ENCODE measurements at regions not wholly inside any gene's neighbourhood (a gene's known extent, or its start where the extent isn't known, plus 50 kb on each side); places are given as distances from the start of the nearest gene placed in this dataset.

- Histone ChIP-seq H3K9me3 (ENCODE audit: control insufficient read depth in 2 of 2, low read length in 2 of 2) (no peaks in the 10 kb centered on the region), H3K4me3 (ENCODE audit: low read length in 2 of 2) (no peak overlapping the region), H3K4me1 (ENCODE audit: control insufficient read depth, insufficient read depth, low read length) (no peaks in the 10 kb centered on the region), H3K36me3 (ENCODE audit: control insufficient read depth in 2 of 2, insufficient read depth in 2 of 2, low read length in 2 of 2) (no peaks in the 10 kb centered on the region), H3K27ac (ENCODE audit: low read length) (no peak overlapping the region), H3K27me3 (ENCODE audit: control insufficient read depth in 1 of 2, insufficient read depth in 2 of 2, low read length in 2 of 2) (no peaks in the 10 kb centered on the region), H3K9ac (ENCODE audit: low read length in 2 of 2) (no peak overlapping the region)
These were observed 1256.5 kb downstream of the EFNB2 start for GRCh38 chr13:105278943-105279381.

- Histone ChIP-seq H3K27me3 (ENCODE audit: control insufficient read depth in 1 of 2, insufficient read depth in 2 of 2, low read length in 2 of 2) (no peaks in the 10 kb centered on the region), H3K9ac (ENCODE audit: low read length in 2 of 2) (no peak overlapping the region), H3K4me3 (ENCODE audit: low read length in 2 of 2) (no peak overlapping the region), H3K36me3 (ENCODE audit: control insufficient read depth in 2 of 2, insufficient read depth in 2 of 2, low read length in 2 of 2) (no peaks in the 10 kb centered on the region), H3K9me3 (ENCODE audit: control insufficient read depth in 2 of 2, low read length in 2 of 2) (no peaks in the 10 kb centered on the region), H3K4me1 (ENCODE audit: control insufficient read depth, insufficient read depth, low read length) (no peaks in the 10 kb centered on the region), H3K27ac (ENCODE audit: low read length) (no peak overlapping the region)
These were observed 1258.9 kb downstream of the EFNB2 start for GRCh38 chr13:105276571-105276970.

GRCh38 chr13:105273665-105274222, 1261.7 kb downstream of the EFNB2 start:
- Histone ChIP-seq H3K27ac (ENCODE audit: low read length) (no peak overlapping the region), H3K27me3 (ENCODE audit: control insufficient read depth in 1 of 2, insufficient read depth in 2 of 2, low read length in 2 of 2) (no peaks in the 10 kb centered on the region), H3K9ac (ENCODE audit: low read length in 2 of 2) (no peak overlapping the region), H3K36me3 (ENCODE audit: control insufficient read depth in 2 of 2, insufficient read depth in 2 of 2, low read length in 2 of 2) (no peaks in the 10 kb centered on the region), H3K4me3 (ENCODE audit: low read length in 2 of 2) (no peak overlapping the region), H3K9me3 (ENCODE audit: control insufficient read depth in 2 of 2, low read length in 2 of 2) (no peaks in the 10 kb centered on the region), H3K4me1 (ENCODE audit: control insufficient read depth, insufficient read depth, low read length) (no peaks in the 10 kb centered on the region)

- Histone ChIP-seq H3K27ac (ENCODE audit: low read length) (no peak overlapping the region), H3K27me3 (ENCODE audit: control insufficient read depth in 1 of 2, insufficient read depth in 2 of 2, low read length in 2 of 2) (no peaks in the 10 kb centered on the region), H3K9ac (ENCODE audit: low read length in 2 of 2) (no peak overlapping the region), H3K36me3 (ENCODE audit: control insufficient read depth in 2 of 2, insufficient read depth in 2 of 2, low read length in 2 of 2) (no peaks in the 10 kb centered on the region), H3K4me1 (ENCODE audit: control insufficient read depth, insufficient read depth, low read length) (no peaks in the 10 kb centered on the region), H3K9me3 (ENCODE audit: control insufficient read depth in 2 of 2, low read length in 2 of 2) (no peaks in the 10 kb centered on the region), H3K4me3 (ENCODE audit: low read length in 2 of 2) (no peak overlapping the region)
These were observed 1262.5 kb downstream of the EFNB2 start for GRCh38 chr13:105272660-105273631.

- Histone ChIP-seq H3K4me1 (ENCODE audit: control insufficient read depth, insufficient read depth, low read length) (no peaks in the 10 kb centered on the region), H3K27me3 (ENCODE audit: control insufficient read depth in 1 of 2, insufficient read depth in 2 of 2, low read length in 2 of 2) (no peaks in the 10 kb centered on the region), H3K9ac (ENCODE audit: low read length in 2 of 2) (no peak overlapping the region), H3K9me3 (ENCODE audit: control insufficient read depth in 2 of 2, low read length in 2 of 2) (no peaks in the 10 kb centered on the region), H3K36me3 (ENCODE audit: control insufficient read depth in 2 of 2, insufficient read depth in 2 of 2, low read length in 2 of 2) (no peaks in the 10 kb centered on the region), H3K27ac (ENCODE audit: low read length) (no peak overlapping the region), H3K4me3 (ENCODE audit: low read length in 2 of 2) (no peak overlapping the region)
These were observed 1268.8 kb downstream of the EFNB2 start for GRCh38 chr13:105266615-105267014.

GRCh38 chr13:105262579-105262978, 1272.9 kb downstream of the EFNB2 start:
- Histone ChIP-seq H3K9ac (ENCODE audit: low read length in 2 of 2) (no peak overlapping the region), H3K27ac (ENCODE audit: low read length) (no peak overlapping the region), H3K27me3 (ENCODE audit: control insufficient read depth in 1 of 2, insufficient read depth in 2 of 2, low read length in 2 of 2) (no peaks in the 10 kb centered on the region), H3K4me3 (ENCODE audit: low read length in 2 of 2) (no peak overlapping the region), H3K36me3 (ENCODE audit: control insufficient read depth in 2 of 2, insufficient read depth in 2 of 2, low read length in 2 of 2) (no peaks in the 10 kb centered on the region), H3K4me1 (ENCODE audit: control insufficient read depth, insufficient read depth, low read length) (no peaks in the 10 kb centered on the region), H3K9me3 (ENCODE audit: control insufficient read depth in 2 of 2, low read length in 2 of 2) (no peaks in the 10 kb centered on the region)

GRCh38 chr13:105259426-105259825, 1276.0 kb downstream of the EFNB2 start:
- Histone ChIP-seq H3K36me3 (ENCODE audit: control insufficient read depth in 2 of 2, insufficient read depth in 2 of 2, low read length in 2 of 2) (no peaks in the 10 kb centered on the region), H3K9me3 (ENCODE audit: control insufficient read depth in 2 of 2, low read length in 2 of 2) (no peaks in the 10 kb centered on the region), H3K27me3 (ENCODE audit: control insufficient read depth in 1 of 2, insufficient read depth in 2 of 2, low read length in 2 of 2) (no peaks in the 10 kb centered on the region), H3K4me1 (ENCODE audit: control insufficient read depth, insufficient read depth, low read length) (no peaks in the 10 kb centered on the region), H3K9ac (ENCODE audit: low read length in 2 of 2) (no peak overlapping the region), H3K27ac (ENCODE audit: low read length) (no peak overlapping the region), H3K4me3 (ENCODE audit: low read length in 2 of 2) (no peak overlapping the region)

GRCh38 chr13:105255472-105255871, 1280.0 kb downstream of the EFNB2 start:
- H3K4me1 ChIP-seq (ENCODE audit: control insufficient read depth, insufficient read depth, low read length) = no peaks in the 10 kb centered on the region
- no peak overlapping the region for H3K4me3 ChIP-seq (ENCODE audit: low read length in 2 of 2)
- no peaks in the 10 kb centered on the region for H3K9me3 ChIP-seq (ENCODE audit: control insufficient read depth in 2 of 2, low read length in 2 of 2)
- H3K9ac ChIP-seq (ENCODE audit: low read length in 2 of 2) = no peak overlapping the region
- no peaks in the 10 kb centered on the region for H3K36me3 ChIP-seq (ENCODE audit: control insufficient read depth in 2 of 2, insufficient read depth in 2 of 2, low read length in 2 of 2)
- H3K27ac ChIP-seq (ENCODE audit: low read length) = no peak overlapping the region
- H3K27me3 ChIP-seq (ENCODE audit: control insufficient read depth in 1 of 2, insufficient read depth in 2 of 2, low read length in 2 of 2) = no peaks in the 10 kb centered on the region

GRCh38 chr13:105251293-105251692, 1284.2 kb downstream of the EFNB2 start:
- Histone ChIP-seq H3K4me1 (ENCODE audit: control insufficient read depth, insufficient read depth, low read length) (no peaks in the 10 kb centered on the region), H3K36me3 (ENCODE audit: control insufficient read depth in 2 of 2, insufficient read depth in 2 of 2, low read length in 2 of 2) (no peaks in the 10 kb centered on the region), H3K27me3 (ENCODE audit: control insufficient read depth in 1 of 2, insufficient read depth in 2 of 2, low read length in 2 of 2) (no peaks in the 10 kb centered on the region), H3K27ac (ENCODE audit: low read length) (no peak overlapping the region), H3K9ac (ENCODE audit: low read length in 2 of 2) (no peak overlapping the region), H3K9me3 (ENCODE audit: control insufficient read depth in 2 of 2, low read length in 2 of 2) (no peaks in the 10 kb centered on the region), H3K4me3 (ENCODE audit: low read length in 2 of 2) (no peak overlapping the region)

- Histone ChIP-seq H3K4me3 (ENCODE audit: low read length in 2 of 2) (no peak overlapping the region), H3K27ac (ENCODE audit: low read length) (no peak overlapping the region), H3K9me3 (ENCODE audit: control insufficient read depth in 2 of 2, low read length in 2 of 2) (peaks cover 5 to 6% of the 10 kb centered on the region in 2 donors), H3K9ac (ENCODE audit: low read length in 2 of 2) (no peak overlapping the region), H3K4me1 (ENCODE audit: control insufficient read depth, insufficient read depth, low read length) (no peaks in the 10 kb centered on the region), H3K27me3 (ENCODE audit: control insufficient read depth in 1 of 2, insufficient read depth in 2 of 2, low read length in 2 of 2) (no peaks in the 10 kb centered on the region), H3K36me3 (ENCODE audit: control insufficient read depth in 2 of 2, insufficient read depth in 2 of 2, low read length in 2 of 2) (no peaks in the 10 kb centered on the region)
These were observed 1287.6 kb downstream of the EFNB2 start for GRCh38 chr13:105247830-105248229.

GRCh38 chr13:105240371-105240770, 1295.1 kb downstream of the EFNB2 start:
- H3K36me3 ChIP-seq (ENCODE audit: control insufficient read depth in 2 of 2, insufficient read depth in 2 of 2, low read length in 2 of 2) = no peaks in the 10 kb centered on the region
- no peak overlapping the region for H3K27ac ChIP-seq (ENCODE audit: low read length)
- H3K4me3 ChIP-seq (ENCODE audit: low read length in 2 of 2) = no peak overlapping the region
- H3K9ac ChIP-seq (ENCODE audit: low read length in 2 of 2) = no peak overlapping the region
- no peaks in the 10 kb centered on the region for H3K4me1 ChIP-seq (ENCODE audit: control insufficient read depth, insufficient read depth, low read length)
- no peaks in the 10 kb centered on the region for H3K27me3 ChIP-seq (ENCODE audit: control insufficient read depth in 1 of 2, insufficient read depth in 2 of 2, low read length in 2 of 2)
- peaks cover 5 to 6% of the 10 kb centered on the region in 2 donors for H3K9me3 ChIP-seq (ENCODE audit: control insufficient read depth in 2 of 2, low read length in 2 of 2)
